ENCODE measurements at regions not wholly inside any gene's neighbourhood (a gene's known extent, or its start where the extent isn't known, plus 50 kb on each side); places are given as distances from the start of the nearest gene placed in this dataset.
"Not testable (repeated sequence)": the region's sequence is repeated elsewhere in the genome, so short reads cannot be mapped to it uniquely, and the experiment has no call there.

DNA sequence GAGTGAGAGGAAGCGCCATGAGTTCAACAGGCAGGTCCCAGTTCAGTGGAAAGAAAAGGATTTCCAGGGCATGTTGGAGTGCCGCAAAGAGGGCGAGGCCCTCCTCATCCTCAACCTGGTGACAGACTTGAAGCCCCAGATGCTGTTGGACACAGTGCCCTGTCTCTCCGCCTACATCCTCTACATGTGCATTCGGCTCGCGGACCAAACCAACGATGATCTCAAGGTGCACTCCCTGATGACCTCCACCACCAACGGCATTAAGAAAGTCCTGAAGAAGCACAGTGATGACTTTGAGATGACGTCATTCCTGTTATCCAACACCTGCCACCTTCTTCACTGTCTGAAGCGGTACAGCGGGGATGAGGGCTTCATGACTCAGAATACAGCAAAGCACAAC, 1667.4 kb downstream of the SPATA31A7 start:
- 87 to 88% methylated on average over 12 of the region's 12 CpGs for WGBS, 2 donors
- DNase-seq (ENCODE audit: low spot score in 2 of 2); H3K4me3 ChIP-seq (ENCODE audit: low read depth, poor library complexity, severe bottlenecking); intact Hi-C loops (cut with DNase I; ENCODE audit: low total_unique reads): not testable (repeated sequence)

DNA sequence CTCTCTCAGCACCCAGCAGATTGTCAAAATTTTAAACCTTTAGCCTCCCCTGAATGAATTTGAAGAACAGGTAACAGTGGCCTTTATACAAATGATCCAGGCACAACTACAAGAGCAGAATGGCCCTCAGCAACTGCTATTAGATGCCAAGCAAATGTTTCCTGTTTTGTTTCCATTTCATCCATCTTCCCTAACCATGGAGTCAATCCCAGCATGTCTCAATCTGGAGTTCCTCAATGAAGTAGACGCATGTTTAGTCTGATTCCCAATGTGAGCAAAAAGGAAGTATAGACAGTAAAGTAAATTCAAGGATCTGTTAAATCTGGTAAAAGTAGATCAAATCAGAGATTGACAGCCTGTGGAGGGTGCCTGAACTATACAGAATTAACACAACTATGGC, 1668.4 kb downstream of the SPATA31A7 start:
- WGBS, 2 donors, result 70 to 85% methylated on average over 1 of the region's 1 CpG
- H3K4me3 ChIP-seq (ENCODE audit: low read depth, poor library complexity, severe bottlenecking); DNase-seq (ENCODE audit: low spot score in 2 of 2); intact Hi-C loops (cut with DNase I; ENCODE audit: low total_unique reads): not testable (repeated sequence)

DNA sequence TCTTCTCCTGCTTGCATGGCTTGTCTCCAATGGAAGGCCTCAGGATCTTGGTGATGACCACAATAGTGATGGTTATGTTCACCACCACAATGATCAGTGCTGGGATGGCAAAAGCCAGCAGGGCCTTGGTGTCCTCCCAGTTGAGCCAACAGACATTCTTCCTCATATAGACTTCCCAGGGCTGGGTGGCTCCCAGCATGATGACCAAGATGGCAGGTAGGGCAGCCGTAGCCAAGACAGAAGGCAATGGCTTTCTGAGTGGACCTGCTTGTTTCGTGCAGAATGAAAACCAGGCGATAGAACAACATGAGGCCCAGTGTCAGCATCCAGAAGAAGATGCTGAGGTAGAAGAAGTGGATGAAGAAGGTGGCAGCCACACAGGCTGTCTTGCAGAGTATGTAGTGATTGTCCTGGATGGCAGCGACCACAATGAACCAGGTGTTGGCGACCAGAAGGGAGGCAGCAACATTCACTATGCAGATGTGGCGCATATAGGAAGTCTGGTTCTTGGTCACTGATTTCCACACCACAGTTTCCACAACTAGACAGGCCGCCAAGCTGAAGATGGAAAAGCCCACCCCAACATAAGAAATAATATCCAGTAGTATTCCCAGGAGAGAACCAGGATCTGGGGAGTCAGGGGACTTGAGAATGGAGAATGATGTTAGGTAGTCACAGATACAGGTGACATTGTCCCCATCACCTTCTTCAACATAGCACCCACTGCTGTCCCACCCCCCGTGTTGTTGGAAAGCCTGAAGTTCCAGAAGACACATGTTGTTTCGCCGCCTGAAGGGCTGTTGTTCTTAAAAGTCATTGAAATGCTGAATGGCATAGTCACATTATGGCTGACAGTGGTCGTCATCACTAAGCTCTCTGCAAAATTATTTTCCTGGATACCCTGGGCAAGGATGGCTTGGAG, 1671.4 kb downstream of the SPATA31A7 start:
- intact Hi-C loops (cut with DNase I; ENCODE audit: low total_unique reads); H3K4me3 ChIP-seq (ENCODE audit: low read depth, poor library complexity, severe bottlenecking); DNase-seq (ENCODE audit: low spot score in 2 of 2): not testable (repeated sequence)
- WGBS, 2 donors, result 88 to 89% methylated on average over 11 of the region's 11 CpGs

DNA sequence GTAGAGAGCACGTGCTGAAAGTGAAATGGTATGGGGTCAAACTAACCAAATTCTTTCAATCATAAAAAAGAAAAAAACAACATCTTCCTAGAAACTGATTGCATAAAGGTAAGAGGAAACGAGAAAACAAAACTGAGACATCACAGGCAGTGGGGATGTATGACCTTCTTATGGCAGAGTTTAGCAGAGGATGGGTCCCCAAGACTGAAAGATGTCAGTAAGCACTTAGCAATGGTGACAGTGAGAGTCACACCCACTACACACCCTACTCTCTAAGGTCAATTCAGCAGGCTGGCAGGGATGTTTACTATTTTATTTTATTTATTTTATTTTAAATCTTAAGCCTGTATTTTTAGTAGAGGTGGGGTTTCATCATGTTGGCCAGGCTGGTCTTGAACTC, 1672.3 kb downstream of the SPATA31A7 start:
- H3K4me3 ChIP-seq (ENCODE audit: low read depth, poor library complexity, severe bottlenecking); intact Hi-C loops (cut with DNase I; ENCODE audit: low total_unique reads); DNase-seq (ENCODE audit: low spot score in 2 of 2): not testable (repeated sequence)
- 79 to 83% methylated on average over 2 of the region's 2 CpGs for WGBS, 2 donors

DNA sequence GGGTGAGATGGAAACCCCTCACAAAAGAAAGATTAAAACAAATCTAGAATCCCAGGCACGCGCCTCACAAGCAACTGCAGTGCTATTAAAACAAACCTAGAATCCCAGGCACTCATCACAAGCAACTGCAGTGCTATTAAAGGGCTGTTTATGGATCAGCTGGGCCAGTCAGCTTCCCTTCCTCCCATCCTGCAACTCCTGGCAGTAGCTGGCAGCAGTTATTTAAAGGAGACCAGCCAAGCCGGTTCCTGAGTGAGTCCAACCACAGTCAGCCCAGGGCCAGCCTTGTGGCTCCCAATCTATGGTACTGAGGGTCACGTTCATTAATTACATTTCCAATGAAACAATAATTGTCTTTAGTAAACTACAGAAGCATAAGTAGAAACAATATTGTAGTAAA, 1673.5 kb downstream of the SPATA31A7 start:
- WGBS, 2 donors, result 17 to 21% methylated on average over 4 of the region's 4 CpGs
- intact Hi-C loops (cut with DNase I; ENCODE audit: low total_unique reads); H3K4me3 ChIP-seq (ENCODE audit: low read depth, poor library complexity, severe bottlenecking): not testable (repeated sequence)
- peak; percentile 76 to 92 for DNase-seq (ENCODE audit: low spot score in 2 of 2)

DNA sequence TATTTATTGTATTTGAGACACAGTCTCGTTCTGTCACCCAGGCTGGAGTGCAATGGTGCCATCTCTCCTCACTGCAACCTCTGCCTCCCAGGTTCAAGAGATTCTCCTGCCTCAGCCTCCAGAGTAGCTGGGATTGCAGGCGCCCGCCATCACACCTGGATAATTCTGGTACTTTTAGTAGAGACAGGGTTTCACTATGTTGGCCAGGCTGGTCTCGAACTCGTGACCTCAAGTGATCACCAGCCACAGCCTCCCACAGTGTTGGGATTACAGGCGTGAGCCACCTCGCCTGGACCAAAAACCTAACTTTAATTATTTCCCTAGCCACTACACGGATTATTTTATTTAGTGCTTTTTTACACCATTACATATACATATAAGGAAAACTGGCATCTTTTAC, 1674.0 kb downstream of the SPATA31A7 start:
- 68 to 72% methylated on average over 8 of the region's 8 CpGs for WGBS, 2 donors
- intact Hi-C loops (cut with DNase I; ENCODE audit: low total_unique reads); H3K4me3 ChIP-seq (ENCODE audit: low read depth, poor library complexity, severe bottlenecking); DNase-seq (ENCODE audit: low spot score in 2 of 2): not testable (repeated sequence)

DNA sequence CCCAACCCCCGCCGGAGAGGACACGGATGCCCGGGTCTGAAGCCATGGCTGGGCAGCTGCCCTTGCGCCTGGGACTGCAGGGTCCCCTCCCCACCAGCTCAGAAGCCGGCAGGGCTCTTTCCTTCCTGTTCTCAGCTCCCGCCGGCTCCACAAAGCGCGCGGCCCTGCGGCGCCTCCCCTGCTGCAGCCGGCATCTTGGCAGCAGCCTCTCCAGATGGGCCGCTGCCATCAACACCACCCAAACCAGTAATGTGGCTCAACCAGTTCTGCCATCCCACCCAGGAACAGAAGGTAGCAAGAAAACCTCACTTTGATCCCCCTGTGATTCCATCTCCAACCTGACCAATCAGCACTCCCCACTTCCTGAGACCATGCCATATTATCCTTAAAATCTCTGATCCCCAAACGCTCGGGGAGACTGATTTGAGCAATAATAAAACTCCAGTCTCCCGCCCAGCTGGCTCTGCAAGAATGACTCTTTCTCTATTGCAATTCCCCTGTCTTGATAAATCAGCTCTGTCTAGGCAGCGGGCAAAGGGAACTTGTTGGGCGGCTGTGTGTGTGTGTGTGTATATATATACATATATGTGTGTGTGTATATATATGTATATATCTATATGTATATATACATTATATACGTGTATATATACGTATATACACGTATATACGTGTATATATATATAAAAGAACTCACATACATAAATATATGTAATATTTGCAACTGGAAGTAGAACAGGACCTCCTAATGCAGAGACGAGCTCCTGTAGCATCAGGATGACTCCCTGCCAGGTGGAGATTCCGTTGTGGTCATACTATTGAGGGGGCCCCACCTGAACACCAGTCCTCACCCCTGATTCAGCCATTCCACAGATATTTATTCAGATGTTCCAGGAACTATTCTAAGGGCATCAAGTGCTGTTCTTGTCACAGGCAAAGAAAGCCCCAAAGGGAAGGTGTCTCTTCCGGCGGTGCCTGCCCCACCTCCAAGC, 1674.9 kb downstream of the SPATA31A7 start:
- peak in 1 of 2 donors; percentile 92 for DNase-seq (ENCODE audit: low spot score in 2 of 2)
- 17 to 18% methylated on average over 28 of the region's 28 CpGs for WGBS, 2 donors
- intact Hi-C loops (cut with DNase I; ENCODE audit: low total_unique reads); H3K4me3 ChIP-seq (ENCODE audit: low read depth, poor library complexity, severe bottlenecking): not testable (repeated sequence)

DNA sequence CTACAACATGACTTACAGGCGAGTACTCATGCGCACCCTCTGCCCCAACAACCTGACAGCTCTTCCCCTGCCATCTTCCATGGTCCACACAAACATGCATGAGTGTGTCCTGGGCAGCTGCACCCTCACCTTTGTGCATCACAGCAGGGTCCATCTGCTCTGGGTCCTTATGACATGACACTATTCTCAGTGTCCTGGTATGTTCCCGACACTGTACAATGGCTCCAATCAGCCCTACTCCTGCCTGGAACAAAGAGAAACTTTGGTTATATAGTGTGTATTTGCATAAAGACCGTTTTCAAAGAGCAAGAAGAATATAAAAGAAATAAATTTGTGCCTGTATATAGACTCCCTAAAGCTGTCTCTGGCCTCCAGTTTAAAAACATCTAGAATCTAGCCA, 1679.2 kb downstream of the SPATA31A7 start:
- H3K4me3 ChIP-seq (ENCODE audit: low read depth, poor library complexity, severe bottlenecking); DNase-seq (ENCODE audit: low spot score in 2 of 2); intact Hi-C loops (cut with DNase I; ENCODE audit: low total_unique reads): not testable (repeated sequence)
- 75 to 80% methylated on average over 3 to 4 of the region's 4 CpGs for WGBS, 2 donors

DNA sequence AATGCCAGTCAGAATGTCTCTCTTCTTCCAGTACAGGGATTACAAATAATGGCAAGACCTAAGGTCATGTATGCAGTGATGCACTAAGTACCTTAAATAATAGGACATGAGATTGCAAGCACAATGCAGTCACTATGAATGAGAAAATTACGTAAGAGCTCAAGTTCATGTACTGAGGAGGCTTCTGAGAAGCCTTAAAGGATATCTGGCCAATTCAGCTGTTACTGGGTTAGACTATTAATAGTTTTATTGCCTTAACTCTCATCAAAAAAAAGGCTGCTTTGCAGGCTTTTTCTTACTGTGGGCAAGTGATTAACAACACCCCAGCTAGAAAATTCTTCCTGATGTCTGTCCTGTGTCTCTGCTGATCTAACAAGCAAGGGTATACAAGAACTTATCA, 1681.9 kb downstream of the SPATA31A7 start:
- DNase-seq (ENCODE audit: low spot score in 2 of 2); H3K4me3 ChIP-seq (ENCODE audit: low read depth, poor library complexity, severe bottlenecking); intact Hi-C loops (cut with DNase I; ENCODE audit: low total_unique reads): not testable (repeated sequence)
- 47% methylated on average over 1 of the region's 1 CpG for WGBS, 2 donors

DNA sequence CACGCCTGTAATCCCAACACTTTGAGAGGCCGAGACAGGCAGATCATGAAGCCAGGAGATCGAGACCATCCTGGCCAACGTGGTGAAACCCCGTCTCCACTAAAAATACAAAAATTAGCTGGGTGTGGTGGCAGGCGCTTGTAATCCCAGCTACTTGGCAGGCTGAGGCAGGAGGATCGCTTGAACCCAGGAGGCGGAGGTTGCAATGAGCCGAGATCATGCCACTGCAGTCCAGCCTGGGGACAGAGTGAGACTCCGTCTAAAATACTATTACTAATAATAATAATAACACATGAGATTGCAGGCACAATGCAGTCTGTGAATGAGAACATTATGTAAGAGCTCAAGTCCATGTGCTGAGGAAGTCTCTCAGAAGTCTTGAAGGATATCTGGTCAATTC, 1684.4 kb downstream of the SPATA31A7 start:
- 76 to 81% methylated on average over 10 of the region's 10 CpGs for WGBS, 2 donors
- intact Hi-C loops (cut with DNase I; ENCODE audit: low total_unique reads); H3K4me3 ChIP-seq (ENCODE audit: low read depth, poor library complexity, severe bottlenecking): not testable (repeated sequence)

DNA sequence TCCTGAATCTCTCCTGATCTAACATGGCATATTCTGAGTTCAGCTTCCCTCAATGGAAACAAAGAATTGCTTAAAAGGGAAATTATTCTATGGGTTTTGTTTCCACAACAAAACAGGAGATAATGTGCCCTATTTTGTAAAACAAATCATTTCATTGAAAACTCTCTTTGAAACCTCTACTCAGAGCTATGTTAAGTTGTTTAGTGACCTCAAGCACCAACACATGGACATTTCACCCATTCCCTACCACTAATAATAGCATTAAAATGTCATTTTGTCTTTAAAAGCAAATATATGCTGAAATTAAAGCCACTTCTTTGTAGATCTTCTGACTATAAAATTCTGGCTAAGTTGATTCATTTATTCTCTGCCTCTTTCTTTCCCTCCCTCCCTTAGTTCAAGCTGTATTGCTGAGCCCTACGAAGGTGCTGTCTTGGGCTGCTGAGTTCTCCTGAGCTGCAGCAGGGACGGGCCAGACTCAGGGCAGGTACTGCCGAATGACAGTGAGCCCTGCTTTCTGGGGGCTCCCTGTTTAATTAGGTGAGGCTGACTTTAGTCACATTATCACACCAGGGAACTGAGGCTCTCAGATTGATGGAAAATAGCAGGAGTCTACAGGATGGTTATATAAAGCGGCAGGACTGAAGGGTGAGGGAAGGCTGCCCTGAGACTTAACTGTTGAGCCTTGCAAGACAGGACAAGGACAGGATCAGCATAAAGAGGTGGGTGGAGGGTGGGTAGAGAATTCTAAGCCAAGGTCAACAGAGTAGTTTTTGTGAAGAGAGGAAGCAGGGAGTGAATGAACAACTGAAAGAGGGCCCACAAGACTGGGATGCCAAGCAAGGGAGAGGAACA, 1685.1 kb downstream of the SPATA31A7 start:
- H3K4me3 ChIP-seq (ENCODE audit: low read depth, poor library complexity, severe bottlenecking); intact Hi-C loops (cut with DNase I; ENCODE audit: low total_unique reads); DNase-seq (ENCODE audit: low spot score in 2 of 2): not testable (repeated sequence)
- 83 to 84% methylated on average over 4 of the region's 4 CpGs for WGBS, 2 donors

More for the DNA sequence above, 1684.4 kb downstream of the SPATA31A7 start:
- DNase-seq (ENCODE audit: low spot score in 2 of 2), result not testable (repeated sequence)

DNA sequence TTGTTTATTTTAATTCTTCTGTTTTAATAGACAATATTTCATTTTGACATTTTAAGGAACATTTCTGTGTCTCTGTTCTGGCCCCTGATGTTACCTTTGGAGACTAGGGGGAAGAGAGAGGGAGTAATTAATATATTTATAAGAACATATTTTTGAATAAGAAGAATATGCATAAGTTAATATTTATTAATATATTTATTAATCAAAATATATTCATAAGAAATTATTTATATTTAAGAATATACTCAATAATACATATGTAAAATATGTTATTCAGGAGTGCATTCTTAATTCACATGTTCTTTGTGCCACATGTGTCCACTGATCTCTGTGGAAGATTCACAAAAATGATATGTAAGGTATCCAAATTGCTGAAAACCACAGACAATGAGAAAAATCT, 1687.7 kb downstream of the SPATA31A7 start:
- H3K4me3 ChIP-seq (ENCODE audit: low read depth, poor library complexity, severe bottlenecking); DNase-seq (ENCODE audit: low spot score in 2 of 2); intact Hi-C loops (cut with DNase I; ENCODE audit: low total_unique reads): not testable (repeated sequence)

DNA sequence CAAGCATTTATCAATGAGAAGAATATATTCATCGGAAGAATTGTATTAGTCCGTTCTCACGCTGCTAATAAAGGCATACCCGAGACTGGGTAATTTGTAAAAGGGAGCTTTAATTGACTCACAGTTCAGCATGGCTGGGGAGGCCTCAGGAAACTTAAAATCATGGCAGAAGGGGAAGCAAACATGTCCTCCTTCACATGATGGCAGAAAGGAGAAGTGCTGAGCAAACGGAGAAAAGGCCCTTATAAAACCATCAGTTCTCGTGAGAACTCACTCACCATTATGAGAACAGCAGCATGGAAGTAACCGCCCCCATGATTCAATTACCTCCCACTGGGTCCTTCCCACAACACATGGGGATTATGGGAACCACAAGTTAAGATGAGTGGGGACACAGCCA, 1688.2 kb downstream of the SPATA31A7 start:
- DNase-seq (ENCODE audit: low spot score in 2 of 2); H3K4me3 ChIP-seq (ENCODE audit: low read depth, poor library complexity, severe bottlenecking); intact Hi-C loops (cut with DNase I; ENCODE audit: low total_unique reads): not testable (repeated sequence)
- WGBS, 2 donors, result 68 to 71% methylated on average over 7 of the region's 7 CpGs

DNA sequence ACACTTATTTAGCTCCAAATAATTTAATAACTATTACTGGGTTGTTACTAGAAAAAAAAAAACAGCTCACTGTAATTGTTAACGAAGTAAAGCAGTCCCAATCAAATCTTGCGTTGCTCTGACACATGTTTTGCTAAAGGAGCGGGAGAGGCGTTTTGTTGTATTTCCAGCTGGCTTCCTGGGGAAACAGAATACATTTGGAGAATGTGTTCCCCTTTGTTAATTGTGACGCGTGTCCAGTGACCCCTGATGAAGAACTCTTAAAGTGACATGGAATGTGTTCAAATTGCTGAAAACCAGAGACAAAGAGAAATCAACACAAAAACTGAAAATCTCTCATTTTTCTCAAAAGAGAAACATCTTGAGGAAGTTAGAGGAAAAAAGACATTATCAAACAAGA, 1690.6 kb downstream of the SPATA31A7 start:
- H3K4me3 ChIP-seq (ENCODE audit: low read depth, poor library complexity, severe bottlenecking); intact Hi-C loops (cut with DNase I; ENCODE audit: low total_unique reads); DNase-seq (ENCODE audit: low spot score in 2 of 2): not testable (repeated sequence)
- WGBS, 2 donors, result 73% methylated on average over 6 of the region's 6 CpGs
